ENCODE measurements at regions not wholly inside any gene's neighbourhood (a gene's known extent, or its start where the extent isn't known, plus 50 kb on each side); places are given as distances from the start of the nearest gene placed in this dataset.

DNA sequence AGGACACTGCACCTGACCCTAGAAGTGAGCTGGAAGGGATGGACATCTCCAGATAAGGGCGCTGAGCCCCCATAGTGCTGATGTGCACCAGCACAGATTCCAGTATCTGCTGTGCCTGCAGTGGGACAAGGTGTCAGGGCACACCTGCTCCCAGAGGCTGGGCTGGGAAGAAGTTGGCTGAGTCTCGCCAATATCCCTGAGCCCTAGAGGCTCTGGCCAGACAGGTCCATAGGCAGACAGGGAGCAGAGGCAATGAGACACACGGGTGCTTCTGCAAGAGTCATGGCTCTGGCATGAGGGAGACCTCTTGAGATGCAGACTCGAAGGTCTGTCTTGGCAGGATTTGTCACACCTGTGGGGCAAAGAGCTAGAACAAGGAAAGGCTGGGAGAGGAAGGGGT lies 1321.5 kb downstream of the UQCRFS1 start:
- no peak for TF ChIP-seq ELF4 (IDR thresholded peaks at IDR 0.05)
- no peak for TF ChIP-seq LEF1 (IDR thresholded peaks at IDR 0.05; ENCODE audit: borderline replicate concordance)
- TF ChIP-seq CTBP1 (IDR thresholded peaks at IDR 0.05; ENCODE audit: borderline replicate concordance) = no peak
- TF ChIP-seq BHLHE40 (IDR thresholded peaks at IDR 0.05; ENCODE audit: borderline replicate concordance) = no peak
- no peak for TF ChIP-seq TARDBP (IDR thresholded peaks at IDR 0.05)
- TF ChIP-seq ARNT (IDR thresholded peaks at IDR 0.05) = no peak
